K562 (cell line): ENCODE measurements at regions not wholly inside any gene's neighbourhood (a gene's known extent, or its start where the extent isn't known, plus 50 kb on each side); places are given as distances from the start of the nearest gene placed in this dataset.

Experiments used
- EWSR1 ChIP-seq: fragments of 450-650 bp; IDR thresholded peaks from 2 replicates; pipeline ENCODE4 v1.6.1; 2018; ENCODE audit warnings: borderline replicate concordance, mild to moderate bottlenecking, low read depth, moderate library complexity; ENCODE audit not compliant: partially characterized antibody
- FOSL1 ChIP-seq: fragments of 200-800 bp; sonication (Bioruptor generic); conservative IDR thresholded peaks from 2 replicates; pipeline ENCODE4 v1.6.1; 2016; ENCODE audit warnings: missing genetic modification characterization, missing compliant biosample characterization
- MAFG ChIP-seq: fragments of 450-650 bp; conservative IDR thresholded peaks from 2 replicates; pipeline ENCODE4 v1.6.1; 2016; ENCODE audit warnings: missing genetic modification characterization, missing compliant biosample characterization
- NFATC3 ChIP-seq: fragments of 450-650 bp; IDR thresholded peaks from 2 replicates; pipeline ENCODE4 v1.6.1; 2017; ENCODE audit warnings: mild to moderate bottlenecking
- NFIX ChIP-seq: fragments of 250-450 bp; sonication (Bioruptor Pico); IDR thresholded peaks from 2 replicates; pipeline ENCODE4 v1.4.0; 2020; ENCODE audit warnings: low read depth, mild to moderate bottlenecking, moderate library complexity
- NONO ChIP-seq, 2 experiments: fragments of 200-400 bp in 1 of 2; fragments of 450-650 bp in 1 of 2; formaldehyde crosslinking in 1 of 2; IDR thresholded peaks; 2 replicates each; pipeline ENCODE4 v1.6.1; 2017; ENCODE audit warnings: low read depth in 2 of 2, mild to moderate bottlenecking in 2 of 2, moderate library complexity in 2 of 2, low read length in 1 of 2
- PHB ChIP-seq: fragments of 250-450 bp; sonication (Bioruptor Pico); IDR thresholded peaks from 2 replicates; pipeline ENCODE4 v1.5.0; 2021
- POLR2H ChIP-seq: IDR thresholded peaks from 2 replicates; pipeline ENCODE4 v1.6.1; 2016; ENCODE audit warnings: missing genetic modification characterization, low read depth, mild to moderate bottlenecking, control low read depth, missing compliant biosample characterization, moderate library complexity
- SP2 ChIP-seq: IDR thresholded peaks from 2 replicates; pipeline ENCODE4 v1.6.1; 2011; ENCODE audit warnings: mild to moderate bottlenecking, low read depth, low read length, moderate library complexity; ENCODE audit not compliant: poor library complexity, severe bottlenecking; ENCODE audit errors: extremely low read depth
- STAT5A ChIP-seq: IDR thresholded peaks from 2 replicates; pipeline ENCODE4 v1.6.1; 2012; ENCODE audit warnings: low read length, inconsistent platforms, borderline replicate concordance
- WHSC1 ChIP-seq: IDR thresholded peaks from one replicate; pipeline ENCODE4 v1.6.1; 2012; ENCODE audit warnings: low read length, control low read depth, inconsistent platforms
- ZFX ChIP-seq: sonication (generic); formaldehyde crosslinking; IDR thresholded peaks from 2 replicates; pipeline ENCODE4 v1.8.0; 2022; ENCODE audit warnings: mild to moderate bottlenecking, missing genetic modification reagents, moderate library complexity
- ZNF121 ChIP-seq: sonication (generic); formaldehyde crosslinking; conservative IDR thresholded peaks from 2 replicates; pipeline ENCODE4 v1.8.0; 2022; ENCODE audit warnings: missing genetic modification reagents
- ZNF583 ChIP-seq: fragments of 250-450 bp; sonication (Bioruptor Pico); IDR thresholded peaks from 2 replicates; pipeline ENCODE4 v1.4.0; 2020
- TF ChIP-seq, protein P1 (sequence below), 2 experiments: fragments of 450-650 bp; IDR thresholded peaks; 2 replicates each; pipeline ENCODE4 v1.6.1; 2016
- TF ChIP-seq, protein P2 (sequence below): fragments of 450-650 bp; IDR thresholded peaks from 2 replicates; pipeline ENCODE4 v1.6.1; 2016; ENCODE audit warnings: mild to moderate bottlenecking
- TF ChIP-seq, protein P3 (sequence below), 3 experiments: IDR thresholded peaks in 2 of 3; conservative IDR thresholded peaks in 1 of 3; 2 replicates each; pipeline ENCODE4 v1.5.1; 2011 to 2012; ENCODE audit warnings: low read length in 3 of 3, mild to moderate bottlenecking in 3 of 3, control low read depth in 2 of 3, improper control_type of control experiment in 1 of 3, inconsistent platforms in 1 of 3, low read depth in 1 of 3, mixed read lengths in 1 of 3, moderate library complexity in 1 of 3; ENCODE audit not compliant: insufficient read depth in 2 of 3
- TF ChIP-seq, protein P4 (sequence below): fragments of 450-650 bp; IDR thresholded peaks from 2 replicates; pipeline ENCODE4 v1.6.1; 2018; ENCODE audit warnings: mild to moderate bottlenecking, low read depth; ENCODE audit not compliant: partially characterized antibody
- TF ChIP-seq, protein P5 (sequence below): fragments of 450-650 bp; formaldehyde crosslinking; IDR thresholded peaks from 2 replicates; pipeline ENCODE4 v1.4.0; 2020; ENCODE audit warnings: mild to moderate bottlenecking, moderate library complexity

DNA sequence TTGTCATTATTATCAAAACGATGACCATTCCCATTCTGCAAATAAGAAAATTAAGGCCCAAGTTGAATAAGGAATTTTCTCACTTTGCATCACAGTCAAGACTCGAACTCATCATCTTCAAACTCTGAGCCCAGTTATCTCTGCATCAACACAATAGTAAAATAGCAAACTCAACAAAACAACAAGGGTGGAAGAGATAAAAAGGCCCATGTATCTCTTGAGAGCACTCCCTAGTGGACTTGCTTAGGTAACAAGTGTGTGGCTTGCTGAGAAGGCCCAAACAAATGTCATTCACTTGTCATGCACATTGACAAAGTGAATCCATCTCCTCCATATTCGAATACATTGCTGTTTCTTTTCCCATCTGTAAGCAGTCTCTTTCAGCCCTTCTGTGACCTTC lies 412.0 kb upstream of the MAF start (continued):
- TF ChIP-seq, protein P1, sequence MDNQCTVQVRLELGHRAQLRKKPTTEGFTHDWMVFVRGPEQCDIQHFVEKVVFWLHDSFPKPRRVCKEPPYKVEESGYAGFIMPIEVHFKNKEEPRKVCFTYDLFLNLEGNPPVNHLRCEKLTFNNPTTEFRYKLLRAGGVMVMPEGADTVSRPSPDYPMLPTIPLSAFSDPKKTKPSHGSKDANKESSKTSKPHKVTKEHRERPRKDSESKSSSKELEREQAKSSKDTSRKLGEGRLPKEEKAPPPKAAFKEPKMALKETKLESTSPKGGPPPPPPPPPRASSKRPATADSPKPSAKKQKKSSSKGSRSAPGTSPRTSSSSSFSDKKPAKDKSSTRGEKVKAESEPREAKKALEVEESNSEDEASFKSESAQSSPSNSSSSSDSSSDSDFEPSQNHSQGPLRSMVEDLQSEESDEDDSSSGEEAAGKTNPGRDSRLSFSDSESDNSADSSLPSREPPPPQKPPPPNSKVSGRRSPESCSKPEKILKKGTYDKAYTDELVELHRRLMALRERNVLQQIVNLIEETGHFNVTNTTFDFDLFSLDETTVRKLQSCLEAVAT (IDR thresholded peaks at IDR 0.05): no peak
- TF ChIP-seq, protein P2, sequence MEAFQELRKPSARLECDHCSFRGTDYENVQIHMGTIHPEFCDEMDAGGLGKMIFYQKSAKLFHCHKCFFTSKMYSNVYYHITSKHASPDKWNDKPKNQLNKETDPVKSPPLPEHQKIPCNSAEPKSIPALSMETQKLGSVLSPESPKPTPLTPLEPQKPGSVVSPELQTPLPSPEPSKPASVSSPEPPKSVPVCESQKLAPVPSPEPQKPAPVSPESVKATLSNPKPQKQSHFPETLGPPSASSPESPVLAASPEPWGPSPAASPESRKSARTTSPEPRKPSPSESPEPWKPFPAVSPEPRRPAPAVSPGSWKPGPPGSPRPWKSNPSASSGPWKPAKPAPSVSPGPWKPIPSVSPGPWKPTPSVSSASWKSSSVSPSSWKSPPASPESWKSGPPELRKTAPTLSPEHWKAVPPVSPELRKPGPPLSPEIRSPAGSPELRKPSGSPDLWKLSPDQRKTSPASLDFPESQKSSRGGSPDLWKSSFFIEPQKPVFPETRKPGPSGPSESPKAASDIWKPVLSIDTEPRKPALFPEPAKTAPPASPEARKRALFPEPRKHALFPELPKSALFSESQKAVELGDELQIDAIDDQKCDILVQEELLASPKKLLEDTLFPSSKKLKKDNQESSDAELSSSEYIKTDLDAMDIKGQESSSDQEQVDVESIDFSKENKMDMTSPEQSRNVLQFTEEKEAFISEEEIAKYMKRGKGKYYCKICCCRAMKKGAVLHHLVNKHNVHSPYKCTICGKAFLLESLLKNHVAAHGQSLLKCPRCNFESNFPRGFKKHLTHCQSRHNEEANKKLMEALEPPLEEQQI: no peak
- TF ChIP-seq POLR2H (0 out of 2 replicates have a peak, but pooled peaks have one; percentile 33), ZFX (CRISPR knock-in tag) (no peak), NFIX (CRISPR knock-in tag) (no peak), SP2 (no peak), ZNF121 (CRISPR knock-in tag) (no peak), NFATC3 (peak; percentile 29; the same call in 1 of the 2 replicates), WHSC1 (no peak), ZNF583 (CRISPR knock-in tag) (no peak), PHB (CRISPR knock-in tag) (no peak), NONO (IDR thresholded peaks at IDR 0.05; ENCODE audit: low read depth in 2 of 2, low read length in 1 of 2) (no peak), STAT5A (no peak), EWSR1 (no peak), FOSL1 (tag) (0 out of 2 replicates have a peak, but pooled peaks have one; percentile 30), MAFG (tag) (peak; percentile 83)
- TF ChIP-seq, protein P3, sequence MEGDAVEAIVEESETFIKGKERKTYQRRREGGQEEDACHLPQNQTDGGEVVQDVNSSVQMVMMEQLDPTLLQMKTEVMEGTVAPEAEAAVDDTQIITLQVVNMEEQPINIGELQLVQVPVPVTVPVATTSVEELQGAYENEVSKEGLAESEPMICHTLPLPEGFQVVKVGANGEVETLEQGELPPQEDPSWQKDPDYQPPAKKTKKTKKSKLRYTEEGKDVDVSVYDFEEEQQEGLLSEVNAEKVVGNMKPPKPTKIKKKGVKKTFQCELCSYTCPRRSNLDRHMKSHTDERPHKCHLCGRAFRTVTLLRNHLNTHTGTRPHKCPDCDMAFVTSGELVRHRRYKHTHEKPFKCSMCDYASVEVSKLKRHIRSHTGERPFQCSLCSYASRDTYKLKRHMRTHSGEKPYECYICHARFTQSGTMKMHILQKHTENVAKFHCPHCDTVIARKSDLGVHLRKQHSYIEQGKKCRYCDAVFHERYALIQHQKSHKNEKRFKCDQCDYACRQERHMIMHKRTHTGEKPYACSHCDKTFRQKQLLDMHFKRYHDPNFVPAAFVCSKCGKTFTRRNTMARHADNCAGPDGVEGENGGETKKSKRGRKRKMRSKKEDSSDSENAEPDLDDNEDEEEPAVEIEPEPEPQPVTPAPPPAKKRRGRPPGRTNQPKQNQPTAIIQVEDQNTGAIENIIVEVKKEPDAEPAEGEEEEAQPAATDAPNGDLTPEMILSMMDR (IDR thresholded peaks at IDR 0.05 in 2 of 3, conservative IDR thresholded peaks at IDR 0.05 in 1 of 3; ENCODE audit: insufficient read depth in 2 of 3, low read depth in 1 of 3, low read length in 3 of 3): peak in 2 of 3 experiments; percentile 20 to 50; a peak in 2 of 6 replicates
- TF ChIP-seq, protein P4, sequence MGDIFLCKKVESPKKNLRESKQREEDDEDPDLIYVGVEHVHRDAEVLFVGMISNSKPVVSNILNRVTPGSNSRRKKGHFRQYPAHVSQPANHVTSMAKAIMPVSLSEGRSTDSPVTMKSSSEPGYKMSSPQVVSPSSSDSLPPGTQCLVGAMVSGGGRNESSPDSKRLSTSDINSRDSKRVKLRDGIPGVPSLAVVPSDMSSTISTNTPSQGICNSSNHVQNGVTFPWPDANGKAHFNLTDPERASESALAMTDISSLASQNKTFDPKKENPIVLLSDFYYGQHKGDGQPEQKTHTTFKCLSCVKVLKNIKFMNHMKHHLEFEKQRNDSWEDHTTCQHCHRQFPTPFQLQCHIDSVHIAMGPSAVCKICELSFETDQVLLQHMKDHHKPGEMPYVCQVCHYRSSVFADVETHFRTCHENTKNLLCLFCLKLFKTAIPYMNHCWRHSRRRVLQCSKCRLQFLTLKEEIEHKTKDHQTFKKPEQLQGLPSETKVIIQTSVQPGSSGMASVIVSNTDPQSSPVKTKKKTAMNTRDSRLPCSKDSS: no peak
- TF ChIP-seq, protein P5, sequence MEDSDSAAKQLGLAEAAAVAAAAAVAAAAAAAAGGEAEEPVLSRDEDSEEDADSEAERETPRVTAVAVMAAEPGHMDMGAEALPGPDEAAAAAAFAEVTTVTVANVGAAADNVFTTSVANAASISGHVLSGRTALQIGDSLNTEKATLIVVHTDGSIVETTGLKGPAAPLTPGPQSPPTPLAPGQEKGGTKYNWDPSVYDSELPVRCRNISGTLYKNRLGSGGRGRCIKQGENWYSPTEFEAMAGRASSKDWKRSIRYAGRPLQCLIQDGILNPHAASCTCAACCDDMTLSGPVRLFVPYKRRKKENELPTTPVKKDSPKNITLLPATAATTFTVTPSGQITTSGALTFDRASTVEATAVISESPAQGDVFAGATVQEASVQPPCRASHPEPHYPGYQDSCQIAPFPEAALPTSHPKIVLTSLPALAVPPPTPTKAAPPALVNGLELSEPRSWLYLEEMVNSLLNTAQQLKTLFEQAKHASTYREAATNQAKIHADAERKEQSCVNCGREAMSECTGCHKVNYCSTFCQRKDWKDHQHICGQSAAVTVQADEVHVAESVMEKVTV (CRISPR knock-in tag): peak; percentile 44; the same call in 1 of the 2 replicates
